H9 (cell line): ENCODE measurements at regions not wholly inside any gene's neighbourhood (a gene's known extent, or its start where the extent isn't known, plus 50 kb on each side); places are given as distances from the start of the nearest gene placed in this dataset.

Experiments used
- DNase-seq: peaks from one replicate; pipeline ENCODE4 v3.0.0-alpha.2; 2017
- H2AFZ ChIP-seq: one replicate; pipeline ENCODE4 v1.6.1; 2013; ENCODE audit warnings: mild to moderate bottlenecking, low read length, control low read depth, moderate library complexity
- H2AK5ac ChIP-seq: 2 replicates; pipeline ENCODE4 v1.6.1; 2013; ENCODE audit warnings: low read length, control low read depth, mixed read lengths; ENCODE audit not compliant: insufficient read length
- H2BK120ac ChIP-seq: one replicate; pipeline ENCODE4 v1.6.1; 2013; ENCODE audit warnings: low read depth, mild to moderate bottlenecking, low read length, control low read depth, inconsistent platforms; ENCODE audit not compliant: poor library complexity, severe bottlenecking
- H2BK12ac ChIP-seq: 2 replicates; pipeline ENCODE4 v1.6.1; 2013; ENCODE audit warnings: low read length, control low read depth, mixed read lengths, low read depth; ENCODE audit not compliant: insufficient read length
- H2BK15ac ChIP-seq: 2 replicates; pipeline ENCODE4 v1.6.1; 2013; ENCODE audit warnings: low read depth, low read length, control low read depth
- H2BK20ac ChIP-seq: one replicate; pipeline ENCODE4 v1.6.1; 2013; ENCODE audit warnings: low read depth, mild to moderate bottlenecking, low read length, control low read depth, inconsistent platforms; ENCODE audit not compliant: poor library complexity, severe bottlenecking
- H2BK5ac ChIP-seq: 2 replicates; pipeline ENCODE4 v1.6.1; 2013; ENCODE audit warnings: low read length, control low read depth, mixed read lengths; ENCODE audit not compliant: insufficient read length
- H3K14ac ChIP-seq: 2 replicates; pipeline ENCODE4 v1.6.1; 2013; ENCODE audit warnings: low read length, control low read depth; ENCODE audit not compliant: insufficient read depth
- H3K18ac ChIP-seq: 2 replicates; pipeline ENCODE4 v1.6.1; 2013; ENCODE audit warnings: low read depth, mild to moderate bottlenecking, mixed read lengths, low read length, control low read depth; ENCODE audit not compliant: insufficient read length
- H3K23ac ChIP-seq: 2 replicates; pipeline ENCODE4 v1.6.1; 2013; ENCODE audit warnings: low read length, control low read depth, mixed read lengths, low read depth; ENCODE audit not compliant: insufficient read length
- H3K23me2 ChIP-seq: 2 replicates; pipeline ENCODE4 v1.6.1; 2013; ENCODE audit warnings: low read depth, mild to moderate bottlenecking, mixed read lengths, low read length, control low read depth; ENCODE audit not compliant: insufficient read length, poor library complexity, severe bottlenecking
- H3K27ac ChIP-seq: 2 replicates; pipeline ENCODE4 v1.5.1; 2013; ENCODE audit warnings: low read length, control low read depth, mixed read lengths, low read depth; ENCODE audit not compliant: insufficient read length
- H3K27me3 ChIP-seq: 2 replicates; pipeline ENCODE4 v1.6.1; 2013; ENCODE audit warnings: low read length, control low read depth, inconsistent platforms; ENCODE audit not compliant: insufficient read depth
- H3K4ac ChIP-seq: 2 replicates; pipeline ENCODE4 v1.6.1; 2013; ENCODE audit warnings: low read depth, mild to moderate bottlenecking, control low read depth, inconsistent platforms, low read length, moderate library complexity
- H3K4me1 ChIP-seq: 2 replicates; pipeline ENCODE4 v1.6.1; 2013; ENCODE audit warnings: low read length, control low read depth, inconsistent platforms; ENCODE audit not compliant: insufficient read depth
- H3K4me2 ChIP-seq: 2 replicates; pipeline ENCODE4 v1.6.1; 2013; ENCODE audit warnings: low read length, control low read depth, mixed read lengths; ENCODE audit not compliant: insufficient read length, insufficient read depth
- H3K56ac ChIP-seq: 2 replicates; pipeline ENCODE4 v1.6.1; 2013; ENCODE audit warnings: low read depth, mild to moderate bottlenecking, mixed read lengths, low read length, control low read depth; ENCODE audit not compliant: insufficient read length
- H3K79me1 ChIP-seq: 2 replicates; pipeline ENCODE4 v1.6.1; 2013; ENCODE audit warnings: low read depth, mild to moderate bottlenecking, moderate library complexity, low read length, control low read depth, inconsistent platforms; ENCODE audit not compliant: insufficient read depth, poor library complexity, severe bottlenecking
- H3K79me2 ChIP-seq: 2 replicates; pipeline ENCODE4 v1.6.1; 2013; ENCODE audit warnings: low read length, control low read depth, inconsistent platforms; ENCODE audit not compliant: insufficient read depth
- H3K9ac ChIP-seq: 2 replicates; pipeline ENCODE4 v1.6.1; 2013; ENCODE audit warnings: low read length, control low read depth, mixed read lengths; ENCODE audit not compliant: insufficient read length; ENCODE audit errors: extremely low read depth
- H3K9me3 ChIP-seq: one replicate; pipeline ENCODE4 v1.6.1; 2013; ENCODE audit warnings: low read depth, low read length, inconsistent platforms; ENCODE audit not compliant: control insufficient read depth
- H3T11ph ChIP-seq: one replicate; pipeline ENCODE4 v1.6.1; 2013; ENCODE audit warnings: mild to moderate bottlenecking, low read length, control low read depth, inconsistent platforms
- H4K20me1 ChIP-seq: one replicate; pipeline ENCODE4 v1.6.1; 2013; ENCODE audit not compliant: control insufficient read depth, insufficient read length, insufficient read depth
- H4K5ac ChIP-seq: 2 replicates; pipeline ENCODE4 v1.6.1; 2013; ENCODE audit warnings: low read depth, mild to moderate bottlenecking, mixed read lengths, low read length, control low read depth; ENCODE audit not compliant: insufficient read length
- H4K8ac ChIP-seq: replicated peaks from 2 replicates; pipeline ENCODE4 v1.6.1; 2013; ENCODE audit warnings: low read length, control low read depth, mixed read lengths, low read depth; ENCODE audit not compliant: insufficient read length
- H4K91ac ChIP-seq: 2 replicates; pipeline ENCODE4 v1.6.1; 2013; ENCODE audit warnings: low read depth, mild to moderate bottlenecking, moderate library complexity, mixed read lengths, low read length, control low read depth; ENCODE audit not compliant: insufficient read length
- H3K27ac Mint-ChIP-seq, 3 experiments: 2 replicates in 2 of 3; 3 replicates in 1 of 3; pipeline ENCODE4 v1.8.0; 2020 to 2021; ENCODE audit warnings: mixed read lengths in 3 of 3, mild to moderate bottlenecking in 1 of 3, moderate library complexity in 1 of 3
- H3K27me3 Mint-ChIP-seq: 2 replicates; pipeline ENCODE4 v1.8.0; 2021; ENCODE audit warnings: low read depth, mild to moderate bottlenecking, moderate library complexity, mixed read lengths
- H3K36me3 Mint-ChIP-seq, 3 experiments: 2 replicates in 2 of 3; 3 replicates in 1 of 3; pipeline ENCODE4 v1.8.0; 2020 to 2021; ENCODE audit warnings: low read depth in 3 of 3, mixed read lengths in 3 of 3; ENCODE audit not compliant: insufficient read depth in 1 of 3
- H3K4me1 Mint-ChIP-seq, 2 experiments: 2 replicates each; pipeline ENCODE4 v1.8.0; 2020; ENCODE audit warnings: mixed read lengths in 2 of 2
- H3K4me3 Mint-ChIP-seq, 2 experiments: 2 replicates in 1 of 2; 3 replicates in 1 of 2; pipeline ENCODE4 v1.8.0; 2020 to 2021; ENCODE audit warnings: mild to moderate bottlenecking in 2 of 2, mixed read lengths in 2 of 2, moderate library complexity in 1 of 2
- H3K9me3 Mint-ChIP-seq, 2 experiments: 2 replicates in 1 of 2; 3 replicates in 1 of 2; pipeline ENCODE4 v1.8.0; 2020; ENCODE audit warnings: mild to moderate bottlenecking in 2 of 2, mixed read lengths in 2 of 2, moderate library complexity in 1 of 2
- WGBS: extraction: QIAGEN DNeasy Blood & Tissue Kit; methylation state at CpG from one replicate; pipeline ENCODE4 v1.1.7; 2013; ENCODE audit warnings: missing lambda C conversion rate, low lambda C conversion rate, mixed read lengths; ENCODE audit not compliant: insufficient read length; ENCODE audit errors: extremely low coverage; 5-methylcytosine and 5-hydroxymethylcytosine counted together
- TF ChIP-seq, protein P1 (sequence below): fragments of 200-600 bp; sonication (generic); conservative IDR thresholded peaks from 3 replicates; pipeline ENCODE4 v1.8.0; 2021; ENCODE audit warnings: antibody characterized with exemption, mild to moderate bottlenecking

DNA sequence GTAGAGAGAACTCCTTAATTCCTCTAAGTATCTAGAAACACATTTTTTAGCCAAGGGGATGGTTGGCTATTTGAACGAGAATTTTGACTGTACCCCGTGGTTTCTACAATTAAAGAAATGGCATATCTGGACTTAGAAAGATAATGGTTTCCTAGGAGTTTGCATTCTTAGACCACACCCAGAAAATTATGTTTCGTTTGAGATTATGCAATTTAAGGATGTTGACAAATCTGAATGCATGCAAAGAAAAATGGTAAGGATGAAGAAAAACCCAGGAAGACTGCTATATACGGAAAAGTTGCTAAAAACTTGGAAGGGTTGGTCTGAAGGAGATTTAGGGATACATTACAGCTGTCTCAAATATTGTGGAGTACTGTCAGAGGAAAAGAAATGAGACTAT lies 538.5 kb upstream of the WWC1 start:
- no peak overlapping the region for H4K5ac ChIP-seq
- Mint-ChIP-seq H3K9me3 (no peaks in the 10 kb centered on the region), H3K4me3 (no peak overlapping the region), H3K4me1 (peaks cover 6% of the 10 kb centered on the region in 2 experiments), H3K27me3 (no peaks in the 10 kb centered on the region), H3K36me3 (no peaks in the 10 kb centered on the region), H3K27ac (no peak overlapping the region)
- no peak overlapping the region for H3K23ac ChIP-seq
- H2AK5ac ChIP-seq, result no peak overlapping the region
- H3K9me3 ChIP-seq, result no peaks in the 10 kb centered on the region
- WGBS, result no CpG with 5 or more reads among the region's 4 CpGs
- no peak overlapping the region for H3K4ac ChIP-seq
- H3K56ac ChIP-seq, result no peak overlapping the region
- no peak overlapping the region for H2AFZ ChIP-seq
- no peaks in the 10 kb centered on the region for H3K27me3 ChIP-seq
- no peak overlapping the region for H2BK12ac ChIP-seq
- H3K14ac ChIP-seq, result no peak overlapping the region
- DNase-seq, result no peak
- H4K91ac ChIP-seq, result no peak overlapping the region
- no peak overlapping the region for H2BK5ac ChIP-seq
- H3K79me2 ChIP-seq, result no peaks in the 10 kb centered on the region
- H3K4me2 ChIP-seq, result no peak overlapping the region
- no peak overlapping the region for H2BK15ac ChIP-seq
- H3K79me1 ChIP-seq, result no peaks in the 10 kb centered on the region
- no peak overlapping the region for H4K8ac ChIP-seq
- no peak overlapping the region for H2BK120ac ChIP-seq
- H3K27ac ChIP-seq, result no peak overlapping the region
- TF ChIP-seq, protein P1, sequence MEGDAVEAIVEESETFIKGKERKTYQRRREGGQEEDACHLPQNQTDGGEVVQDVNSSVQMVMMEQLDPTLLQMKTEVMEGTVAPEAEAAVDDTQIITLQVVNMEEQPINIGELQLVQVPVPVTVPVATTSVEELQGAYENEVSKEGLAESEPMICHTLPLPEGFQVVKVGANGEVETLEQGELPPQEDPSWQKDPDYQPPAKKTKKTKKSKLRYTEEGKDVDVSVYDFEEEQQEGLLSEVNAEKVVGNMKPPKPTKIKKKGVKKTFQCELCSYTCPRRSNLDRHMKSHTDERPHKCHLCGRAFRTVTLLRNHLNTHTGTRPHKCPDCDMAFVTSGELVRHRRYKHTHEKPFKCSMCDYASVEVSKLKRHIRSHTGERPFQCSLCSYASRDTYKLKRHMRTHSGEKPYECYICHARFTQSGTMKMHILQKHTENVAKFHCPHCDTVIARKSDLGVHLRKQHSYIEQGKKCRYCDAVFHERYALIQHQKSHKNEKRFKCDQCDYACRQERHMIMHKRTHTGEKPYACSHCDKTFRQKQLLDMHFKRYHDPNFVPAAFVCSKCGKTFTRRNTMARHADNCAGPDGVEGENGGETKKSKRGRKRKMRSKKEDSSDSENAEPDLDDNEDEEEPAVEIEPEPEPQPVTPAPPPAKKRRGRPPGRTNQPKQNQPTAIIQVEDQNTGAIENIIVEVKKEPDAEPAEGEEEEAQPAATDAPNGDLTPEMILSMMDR, result no peak
- H3T11ph ChIP-seq, result no peak overlapping the region
- no peak overlapping the region for H2BK20ac ChIP-seq
- no peaks in the 10 kb centered on the region for H4K20me1 ChIP-seq
- no peaks in the 10 kb centered on the region for H3K23me2 ChIP-seq
- H3K18ac ChIP-seq, result no peak overlapping the region
- H3K4me1 ChIP-seq, result peaks cover 4% of the 10 kb centered on the region; the same call in 1 of the 2 replicates
- H3K9ac ChIP-seq, result no peak overlapping the region
